ENCODE measurements at regions not wholly inside any gene's neighbourhood (a gene's known extent, or its start where the extent isn't known, plus 50 kb on each side); places are given as distances from the start of the nearest gene placed in this dataset.
"Not testable (repeated sequence)": the region's sequence is repeated elsewhere in the genome, so short reads cannot be mapped to it uniquely, and the experiment has no call there.

- H3K4me3 ChIP-seq, result no peak overlapping the region
- DNase-seq (peak in 1 of 3 donors; percentile 27), ATAC-seq (no peak)
- H3K9me3 ChIP-seq, result no peaks in the 10 kb centered on the region
- H3K36me3 ChIP-seq (ENCODE audit: low read depth), result no peaks in the 10 kb centered on the region
- intact Hi-C loops (cut with DNase I, micrococcal nuclease), result no loop called here
- H3K4me1 ChIP-seq (ENCODE audit: low read depth), result no peaks in the 10 kb centered on the region
- TF ChIP-seq CTCF (IDR thresholded peaks at IDR 0.05), result no peak
Observed at GRCh38 chr16:88309174-88309907, 73.4 kb upstream of the ZNF469 start.

- H3K9me3 ChIP-seq, result no peaks in the 10 kb centered on the region
- peak; percentile 71 for ATAC-seq
- no peak overlapping the region for H3K4me3 ChIP-seq
- no peak for DNase-seq
- H3K4me1 ChIP-seq (ENCODE audit: low read depth), result no peaks in the 10 kb centered on the region
- TF ChIP-seq CTCF (IDR thresholded peaks at IDR 0.05), result no peak
- intact Hi-C loops (cut with DNase I, micrococcal nuclease), result no loop called here
- no peaks in the 10 kb centered on the region for H3K36me3 ChIP-seq (ENCODE audit: low read depth)
Observed at GRCh38 chr16:88309908-88310265, 72.9 kb upstream of the ZNF469 start.

DNA sequence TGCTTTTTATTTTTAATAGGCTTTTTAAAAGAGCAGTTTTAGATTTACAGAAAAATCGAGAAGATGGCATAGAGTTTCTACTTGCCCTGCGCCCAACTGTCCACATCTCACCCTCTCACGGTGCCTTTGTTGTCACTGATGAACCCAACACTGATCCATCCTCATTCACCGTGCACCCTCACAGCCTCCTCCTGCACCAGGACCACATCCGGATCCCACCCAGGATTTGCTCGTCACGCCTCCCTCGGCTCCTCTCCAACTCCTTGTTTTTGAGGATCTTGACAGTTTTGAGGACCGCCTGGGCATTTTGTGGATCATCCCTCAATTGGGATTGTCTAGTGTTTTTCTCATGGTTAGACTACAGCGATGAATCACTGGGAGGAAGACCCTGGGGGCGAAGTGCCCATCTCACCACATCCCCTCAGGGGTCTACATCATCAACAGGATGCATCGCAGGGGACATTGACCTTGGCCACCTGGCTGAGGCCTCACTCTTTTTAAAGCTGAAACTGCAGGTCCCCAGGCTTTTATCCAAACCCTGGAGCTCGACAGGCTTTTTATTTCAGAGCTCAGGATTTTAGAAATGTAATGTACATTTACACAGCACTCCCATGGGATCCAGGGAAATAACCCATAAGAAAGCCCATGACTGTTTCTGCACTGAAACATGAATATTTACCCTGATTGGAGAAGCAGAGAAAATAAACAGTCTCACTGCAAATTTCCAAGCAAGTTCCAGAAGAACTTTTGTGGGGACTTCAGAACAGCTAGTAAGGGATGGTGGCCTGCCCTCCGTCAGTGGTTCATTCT, 71.8 kb upstream of the ZNF469 start:
- H3K4me1 ChIP-seq (ENCODE audit: low read depth), result no peaks in the 10 kb centered on the region
- H3K4me3 ChIP-seq, result no peak overlapping the region
- H3K9me3 ChIP-seq, result no peaks in the 10 kb centered on the region
- intact Hi-C loops (cut with DNase I, micrococcal nuclease), result no loop called here
- no peak for DNase-seq
- no peak for ATAC-seq
- no peak for TF ChIP-seq CTCF (IDR thresholded peaks at IDR 0.05)
- H3K36me3 ChIP-seq (ENCODE audit: low read depth), result no peaks in the 10 kb centered on the region

DNA sequence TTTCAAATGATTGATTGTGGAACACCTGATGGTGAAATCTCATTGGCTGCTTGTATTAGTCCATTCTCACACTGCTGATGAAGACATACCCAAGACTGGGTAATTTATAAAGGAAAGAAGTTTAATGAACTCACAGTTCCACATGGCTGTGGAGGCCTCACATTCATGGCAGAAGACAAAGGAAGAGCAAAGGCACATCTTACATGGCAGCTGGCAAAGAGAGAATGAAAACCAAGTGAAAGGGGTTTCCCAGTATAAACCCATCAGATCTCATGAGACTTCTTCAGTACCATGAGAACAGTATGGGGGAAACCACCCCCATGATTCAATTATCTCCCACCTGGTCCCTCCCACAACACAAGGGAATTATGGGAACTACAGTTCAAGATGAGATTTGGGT, 70.9 kb upstream of the ZNF469 start:
- ATAC-seq; DNase-seq; H3K9me3 ChIP-seq; H3K4me1 ChIP-seq (ENCODE audit: low read depth); intact Hi-C loops (cut with DNase I, micrococcal nuclease); H3K4me3 ChIP-seq; H3K36me3 ChIP-seq (ENCODE audit: low read depth): not testable (repeated sequence)

DNA sequence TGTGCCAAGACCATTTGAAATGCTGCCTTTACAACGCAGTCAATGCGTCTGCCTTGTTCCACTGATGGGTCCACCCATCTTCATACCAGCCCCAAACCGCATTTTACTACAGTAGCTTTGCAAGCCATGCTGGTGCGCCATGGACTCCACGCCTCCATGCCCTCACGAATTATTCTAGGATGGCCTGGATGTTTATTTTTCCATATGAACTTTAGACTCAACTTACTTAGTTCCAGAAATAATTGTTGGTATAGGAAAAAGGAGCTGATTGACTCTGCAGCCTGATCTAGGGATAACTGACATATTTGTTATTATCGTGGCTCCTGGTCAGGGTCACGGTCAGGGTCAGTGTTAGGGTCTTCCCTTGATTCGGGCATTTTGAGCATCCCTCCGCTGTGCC, 70.0 kb upstream of the ZNF469 start:
- TF ChIP-seq CTCF (IDR thresholded peaks at IDR 0.05), result no peak
- H3K4me1 ChIP-seq (ENCODE audit: low read depth), result no peaks in the 10 kb centered on the region
- no peaks in the 10 kb centered on the region for H3K9me3 ChIP-seq
- no peak overlapping the region for H3K4me3 ChIP-seq
- no peaks in the 10 kb centered on the region for H3K36me3 ChIP-seq (ENCODE audit: low read depth)
- no peak for DNase-seq
- intact Hi-C loops (cut with DNase I, micrococcal nuclease), result no loop called here
- peak; percentile 32 for ATAC-seq

DNA sequence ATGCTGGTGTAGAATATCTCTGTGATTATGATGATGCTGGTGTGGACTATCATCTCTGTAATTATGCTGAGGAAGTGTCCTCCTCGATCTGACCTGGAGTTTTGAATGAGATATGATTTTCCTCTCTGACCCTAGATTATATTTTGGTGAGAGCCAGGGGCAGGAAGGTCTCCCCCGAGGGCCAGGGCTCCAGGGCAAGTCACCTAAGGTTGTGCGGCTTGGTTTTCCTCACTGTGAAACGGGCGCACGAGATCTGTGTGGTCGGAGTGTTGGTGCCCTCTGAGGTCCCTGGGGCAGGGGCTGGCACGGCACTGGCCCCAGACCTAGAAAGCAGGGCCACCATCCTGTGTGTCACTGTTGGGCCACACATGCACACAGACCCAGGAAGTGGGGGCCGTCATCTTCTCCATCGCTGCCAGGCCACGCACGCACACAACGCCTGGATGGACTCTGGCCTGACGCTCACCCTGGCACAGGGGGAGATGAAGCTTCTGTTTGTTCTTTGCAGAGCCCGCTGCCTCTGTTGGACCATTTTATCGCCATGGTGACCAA, 67.7 kb upstream of the ZNF469 start:
- Histone ChIP-seq H3K4me1 (ENCODE audit: low read depth) (no peaks in the 10 kb centered on the region), H3K9me3 (no peaks in the 10 kb centered on the region), H3K4me3 (no peak overlapping the region), H3K36me3 (ENCODE audit: low read depth) (no peaks in the 10 kb centered on the region)
- ATAC-seq (no peak), DNase-seq (no peak)
- no peak for TF ChIP-seq CTCF (IDR thresholded peaks at IDR 0.05)
- intact Hi-C loops (cut with DNase I, micrococcal nuclease), result no loop called here
